CD14-positive monocyte (primary cell): ENCODE measurements at regions not wholly inside any gene's neighbourhood (a gene's known extent, or its start where the extent isn't known, plus 50 kb on each side); places are given as distances from the start of the nearest gene placed in this dataset.

Experiments used
- DNase-seq, 3 donors: peaks; one replicate each; pipeline ENCODE4 v3.0.0-alpha.2; 2011 to 2022
- H2AFZ ChIP-seq: 2 replicates; pipeline ENCODE4 v1.6.0; 2012; ENCODE audit warnings: mild to moderate bottlenecking, low read depth, low read length, inconsistent platforms; ENCODE audit not compliant: insufficient read depth, poor library complexity, severe bottlenecking
- H3K27ac ChIP-seq, 2 donors: 1 replicate in 1 of 2; 2 replicates in 1 of 2; pipeline ENCODE4 v1.5.1; 2012 to 2013; ENCODE audit warnings: low read length in 2 of 2, control low read depth in 1 of 2, inconsistent platforms in 1 of 2, low read depth in 1 of 2, mild to moderate bottlenecking in 1 of 2
- H3K27me3 ChIP-seq, 2 donors: one replicate each; pipeline versions ENCODE4 v1.6.0 to v1.6.1; 2011 to 2013; ENCODE audit warnings: low read length in 2 of 2; ENCODE audit not compliant: control insufficient read depth in 2 of 2, insufficient read depth in 2 of 2
- H3K36me3 ChIP-seq, 2 donors: replicated peaks in 1 of 2; 1 replicate in 1 of 2; 2 replicates in 1 of 2; pipeline versions ENCODE4 v1.5.1 to v1.6.1; 2012 to 2013; ENCODE audit warnings: low read length in 2 of 2, control low read depth in 1 of 2, inconsistent platforms in 1 of 2, mild to moderate bottlenecking in 1 of 2; ENCODE audit not compliant: insufficient read depth in 2 of 2, control insufficient read depth in 1 of 2
- H3K4me1 ChIP-seq, 2 donors: 1 replicate in 1 of 2; 2 replicates in 1 of 2; pipeline versions ENCODE4 v1.5.1 to v1.6.1; 2012 to 2013; ENCODE audit warnings: low read length in 2 of 2, control low read depth in 1 of 2, inconsistent platforms in 1 of 2, mild to moderate bottlenecking in 1 of 2, moderate library complexity in 1 of 2; ENCODE audit not compliant: insufficient read depth in 2 of 2, control insufficient read depth in 1 of 2
- H3K4me2 ChIP-seq: replicated peaks from 2 replicates; pipeline ENCODE3; 2012; ENCODE audit warnings: low read length, moderate library complexity, mild to moderate bottlenecking; ENCODE audit not compliant: poor library complexity, severe bottlenecking; ENCODE audit errors: extremely low read depth
- H3K4me3 ChIP-seq, 3 experiments: fragments of 200-600 bp in 1 of 3; sonication (generic) in 1 of 3; replicated peaks in 1 of 3; 1 replicate in 2 of 3; 2 replicates in 1 of 3; pipeline ENCODE4 v1.5.1; 2011 to 2013; ENCODE audit warnings: low read length in 3 of 3, mild to moderate bottlenecking in 3 of 3, control low read depth in 2 of 3, low read depth in 2 of 3, inconsistent platforms in 1 of 3, moderate library complexity in 1 of 3
- H3K79me2 ChIP-seq: 2 replicates; pipeline ENCODE4 v1.6.0; 2012; ENCODE audit warnings: mild to moderate bottlenecking, control low read depth, inconsistent platforms, low read length, moderate library complexity; ENCODE audit not compliant: insufficient read depth
- H3K9ac ChIP-seq: 2 replicates; pipeline ENCODE4 v1.6.0; 2017; ENCODE audit warnings: low read length, mild to moderate bottlenecking; ENCODE audit not compliant: insufficient read depth, poor library complexity, severe bottlenecking
- H3K9me3 ChIP-seq, 2 donors: replicated peaks in 1 of 2; 1 replicate in 1 of 2; 2 replicates in 1 of 2; pipeline versions ENCODE4 v1.5.1 to v1.6.1; 2012 to 2013; ENCODE audit warnings: low read length in 2 of 2, control low read depth in 1 of 2; ENCODE audit not compliant: control insufficient read depth in 1 of 2, insufficient read depth in 1 of 2
- H4K20me1 ChIP-seq: 2 replicates; pipeline ENCODE4 v1.6.0; 2012; ENCODE audit warnings: mild to moderate bottlenecking, low read length, control low read depth, moderate library complexity; ENCODE audit not compliant: insufficient read depth
- H3K27ac Mint-ChIP-seq, 7 donors: one replicate each; pipeline ENCODE4 v1.8.0; 2020; ENCODE audit warnings: mild to moderate bottlenecking in 7 of 7, mixed read lengths in 7 of 7, moderate library complexity in 6 of 7, inconsistent platforms in 2 of 7
- H3K27me3 Mint-ChIP-seq, 3 donors: one replicate each; pipeline ENCODE4 v1.8.0; 2021 to 2022; ENCODE audit warnings: low read depth in 3 of 3, mild to moderate bottlenecking in 3 of 3, mixed read lengths in 3 of 3, moderate library complexity in 3 of 3, inconsistent platforms in 1 of 3
- H3K36me3 Mint-ChIP-seq, 2 donors: one replicate each; pipeline ENCODE4 v1.8.0; 2020; ENCODE audit warnings: mixed read lengths in 2 of 2, inconsistent platforms in 1 of 2, mild to moderate bottlenecking in 1 of 2
- H3K4me1 Mint-ChIP-seq: one replicate; pipeline ENCODE4 v1.8.0; 2020; ENCODE audit warnings: mild to moderate bottlenecking, mixed read lengths
- H3K4me3 Mint-ChIP-seq, 2 donors: one replicate each; pipeline ENCODE4 v1.8.0; 2020; ENCODE audit warnings: mild to moderate bottlenecking in 2 of 2, mixed read lengths in 2 of 2, moderate library complexity in 1 of 2
- H3K9me3 Mint-ChIP-seq, 7 donors: one replicate each; pipeline ENCODE4 v1.8.0; 2020 to 2022; ENCODE audit warnings: mixed read lengths in 7 of 7, mild to moderate bottlenecking in 6 of 7, moderate library complexity in 6 of 7, inconsistent platforms in 2 of 7
- CTCF ChIP-seq: fragments of 200-600 bp; IDR thresholded peaks from one replicate; pipeline ENCODE4 v1.8.0; 2022; ENCODE audit warnings: antibody characterized with exemption, mild to moderate bottlenecking
- WGBS: methylation state at CpG from one replicate; pipeline ENCODE4 v1.1.5; 2013; ENCODE audit warnings: missing lambda C conversion rate; ENCODE audit not compliant: insufficient coverage; 5-methylcytosine and 5-hydroxymethylcytosine counted together
- intact Hi-C, 2 donors: fragments of 100-400 bp; cut with micrococcal nuclease; formaldehyde crosslinking; loops; one replicate each; pipeline versions ENCODE4 v1.15.0 to v1.15.1; 2023

GRCh38 chr2:236430584-236430983, 139.0 kb upstream of the ACKR3 start:
- 100% methylated on average over 1 of the region's 2 CpGs for WGBS
- Histone ChIP-seq H3K79me2 (no peaks in the 10 kb centered on the region), H3K4me3 (no peak overlapping the region), H2AFZ (no peak overlapping the region), H3K9ac (no peak overlapping the region), H3K4me1 (no peaks in the 10 kb centered on the region), H4K20me1 (no peaks in the 10 kb centered on the region), H3K27me3 (peaks cover 0 to 2% of the 10 kb centered on the region in 2 donors), H3K9me3 (no peaks in the 10 kb centered on the region), H3K27ac (no peak overlapping the region), H3K36me3 (no peaks in the 10 kb centered on the region), H3K4me2 (no peak overlapping the region)
- no peak for DNase-seq
- Mint-ChIP-seq H3K27me3 (peaks cover 6 to 12% (median 10%) of the 10 kb centered on the region in 3 donors), H3K9me3 (peaks cover 0 to 10% (median 4%) of the 10 kb centered on the region in 7 donors), H3K4me3 (no peak overlapping the region), H3K4me1 (no peaks in the 10 kb centered on the region), H3K36me3 (no peaks in the 10 kb centered on the region), H3K27ac (no peak overlapping the region)
- intact Hi-C loops: no loop called here
- TF ChIP-seq CTCF: no peak

GRCh38 chr2:236434593-236434992, 135.0 kb upstream of the ACKR3 start:
- Mint-ChIP-seq H3K9me3 (peaks cover 0 to 3% (median 2%) of the 10 kb centered on the region in 7 donors), H3K27ac (no peak overlapping the region), H3K27me3 (peaks cover 5 to 13% (median 6%) of the 10 kb centered on the region in 3 donors), H3K36me3 (no peaks in the 10 kb centered on the region), H3K4me3 (no peak overlapping the region), H3K4me1 (no peaks in the 10 kb centered on the region)
- Histone ChIP-seq H4K20me1 (no peaks in the 10 kb centered on the region), H3K4me3 (no peak overlapping the region), H3K4me2 (no peak overlapping the region), H3K79me2 (no peaks in the 10 kb centered on the region), H3K9me3 (no peaks in the 10 kb centered on the region), H3K27me3 (peaks cover 0 to 2% of the 10 kb centered on the region in 2 donors), H3K4me1 (no peaks in the 10 kb centered on the region), H2AFZ (no peak overlapping the region), H3K36me3 (no peaks in the 10 kb centered on the region), H3K9ac (no peak overlapping the region), H3K27ac (no peak overlapping the region)
- TF ChIP-seq CTCF: no peak
- DNase-seq: no peak
- WGBS: no CpG with 5 or more reads among the region's 3 CpGs
- intact Hi-C loops: no loop called here
